Limb (tissue), 2 donors: ENCODE measurements at regions not wholly inside any gene's neighbourhood (a gene's known extent, or its start where the extent isn't known, plus 50 kb on each side); places are given as distances from the start of the nearest gene placed in this dataset.

Experiments
- DNase-seq, 2 donors: peaks; one replicate each; pipeline ENCODE4 v3.0.0-alpha.2; 2016; ENCODE audit errors: extremely low spot score in 2 of 2

- DNase-seq: no peak
These were observed 51.1 kb upstream of the ATP10B start for GRCh38 chr5:160903076-160903475.
